ENCODE measurements at regions not wholly inside any gene's neighbourhood (a gene's known extent, or its start where the extent isn't known, plus 50 kb on each side); places are given as distances from the start of the nearest gene placed in this dataset.

DNA sequence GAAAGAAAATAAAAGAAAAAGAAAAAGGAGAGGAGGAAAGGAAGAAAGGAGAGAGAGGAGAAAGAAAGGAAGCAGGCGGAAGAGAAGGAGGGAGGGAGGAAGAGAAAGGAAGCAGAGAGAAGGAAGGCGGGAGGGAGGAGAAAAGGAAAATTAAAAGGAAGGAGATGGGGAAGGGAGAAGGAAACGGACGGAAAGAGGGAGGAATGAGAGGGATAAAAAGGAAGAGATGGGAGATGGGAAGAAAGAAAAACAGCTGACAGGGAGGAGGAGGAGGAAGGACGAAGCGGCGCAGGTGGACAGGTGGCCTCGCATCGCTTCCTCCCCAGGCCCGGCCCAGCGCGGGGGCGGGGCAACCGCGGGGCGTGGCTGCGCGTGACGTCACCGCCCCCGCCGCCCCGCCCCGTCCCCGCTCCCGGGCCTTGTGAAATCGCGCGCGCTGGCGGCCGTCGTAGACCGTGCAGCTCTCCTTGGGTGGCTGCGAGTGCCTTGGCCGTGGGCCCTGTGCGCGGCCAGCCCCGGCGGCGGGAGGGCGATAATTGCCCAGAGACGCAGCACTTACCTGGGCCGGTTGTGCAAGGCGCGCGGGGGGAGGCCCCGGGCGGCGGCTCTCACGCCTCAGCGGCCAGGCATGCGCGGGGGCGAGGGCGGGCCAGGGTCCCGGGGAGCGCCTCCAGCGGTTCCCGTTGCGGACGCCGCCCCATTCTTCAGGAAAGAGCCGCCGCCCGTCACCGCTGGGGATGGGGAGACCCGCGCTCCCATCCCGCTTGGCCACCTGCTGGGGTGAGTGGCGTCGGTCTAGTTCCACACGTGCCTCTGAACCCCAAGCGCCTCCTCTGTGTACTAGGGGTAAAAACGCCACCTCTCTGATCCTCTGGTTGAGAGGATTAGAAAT is 49.6 kb upstream of the FOXE1 start:
- Histone ChIP-seq H3K27ac (no peak overlapping the region), H3K36me3 (no peaks in the 10 kb centered on the region), H3K9me3 (ENCODE audit: low read depth) (no peaks in the 10 kb centered on the region), H3K27me3 (peaks cover 76% of the 10 kb centered on the region), H3K4me3 (peak overlapping the region; percentile 46), H3K4me1 (ENCODE audit: low read depth) (no peaks in the 10 kb centered on the region)
- peak; percentile 69 to 83 for DNase-seq (ENCODE audit: low read depth in 1 of 2, low spot score in 1 of 2)
- TF ChIP-seq, protein P1, sequence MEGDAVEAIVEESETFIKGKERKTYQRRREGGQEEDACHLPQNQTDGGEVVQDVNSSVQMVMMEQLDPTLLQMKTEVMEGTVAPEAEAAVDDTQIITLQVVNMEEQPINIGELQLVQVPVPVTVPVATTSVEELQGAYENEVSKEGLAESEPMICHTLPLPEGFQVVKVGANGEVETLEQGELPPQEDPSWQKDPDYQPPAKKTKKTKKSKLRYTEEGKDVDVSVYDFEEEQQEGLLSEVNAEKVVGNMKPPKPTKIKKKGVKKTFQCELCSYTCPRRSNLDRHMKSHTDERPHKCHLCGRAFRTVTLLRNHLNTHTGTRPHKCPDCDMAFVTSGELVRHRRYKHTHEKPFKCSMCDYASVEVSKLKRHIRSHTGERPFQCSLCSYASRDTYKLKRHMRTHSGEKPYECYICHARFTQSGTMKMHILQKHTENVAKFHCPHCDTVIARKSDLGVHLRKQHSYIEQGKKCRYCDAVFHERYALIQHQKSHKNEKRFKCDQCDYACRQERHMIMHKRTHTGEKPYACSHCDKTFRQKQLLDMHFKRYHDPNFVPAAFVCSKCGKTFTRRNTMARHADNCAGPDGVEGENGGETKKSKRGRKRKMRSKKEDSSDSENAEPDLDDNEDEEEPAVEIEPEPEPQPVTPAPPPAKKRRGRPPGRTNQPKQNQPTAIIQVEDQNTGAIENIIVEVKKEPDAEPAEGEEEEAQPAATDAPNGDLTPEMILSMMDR (IDR thresholded peaks at IDR 0.05; ENCODE audit: low read depth, low read length): peak; percentile 3
